SK-N-SH treated with all-trans-retinoic acid at 6 μM for 48 hours (cell line): ENCODE measurements at regions not wholly inside any gene's neighbourhood (a gene's known extent, or its start where the extent isn't known, plus 50 kb on each side); places are given as distances from the start of the nearest gene placed in this dataset.
"Not testable (repeated sequence)": the region's sequence is repeated elsewhere in the genome, so short reads cannot be mapped to it uniquely, and the experiment has no call there.

Source experiments
- ATAC-seq: fragments of 200-7000 bp; cut with Tn5 transposase; 3 replicates; pipeline ENCODE4 v1.9.1; 2020; ENCODE audit warnings: mild to moderate bottlenecking, moderate library complexity
- ARNTL ChIP-seq: fragments of 450-650 bp; formaldehyde crosslinking; IDR thresholded peaks from 2 replicates; pipeline ENCODE4 v1.5.0; 2020; ENCODE audit warnings: low read depth, mild to moderate bottlenecking, moderate library complexity, borderline replicate concordance
- BACH2 ChIP-seq: fragments of 250-450 bp; sonication (Bioruptor Pico); IDR thresholded peaks from 2 replicates; pipeline ENCODE4 v1.9.0; 2021; ENCODE audit warnings: mild to moderate bottlenecking, borderline replicate concordance
- CSRNP3 ChIP-seq: fragments of 250-450 bp; sonication (Bioruptor Pico); IDR thresholded peaks from 2 replicates; pipeline ENCODE4 v1.5.1; 2021; ENCODE audit warnings: mild to moderate bottlenecking, moderate library complexity
- GLIS3 ChIP-seq: fragments of 250-450 bp; sonication (Bioruptor Pico); IDR thresholded peaks from 2 replicates; pipeline ENCODE4 v1.5.0; 2020; ENCODE audit warnings: mild to moderate bottlenecking, moderate library complexity
- ISL1 ChIP-seq: fragments of 250-450 bp; sonication (Bioruptor Pico); IDR thresholded peaks from 2 replicates; pipeline ENCODE4 v2.1.2; 2022; ENCODE audit warnings: mild to moderate bottlenecking, moderate library complexity
- OSR1 ChIP-seq: fragments of 250-450 bp; sonication (Bioruptor Pico); IDR thresholded peaks from 2 replicates; pipeline ENCODE4 v1.8.0; 2022; ENCODE audit warnings: moderate library complexity, mild to moderate bottlenecking, inconsistent platforms
- PPARA ChIP-seq: fragments of 250-450 bp; sonication (Bioruptor Pico); IDR thresholded peaks from 2 replicates; pipeline ENCODE4 v1.5.0; 2020; ENCODE audit warnings: mild to moderate bottlenecking, borderline replicate concordance
- RARB ChIP-seq: fragments of 250-450 bp; sonication (Bioruptor Pico); IDR thresholded peaks from 2 replicates; pipeline ENCODE4 v1.8.0; 2021; ENCODE audit warnings: mild to moderate bottlenecking, moderate library complexity
- SNAI2 ChIP-seq: fragments of 250-450 bp; sonication (Bioruptor Pico); IDR thresholded peaks from 2 replicates; pipeline ENCODE4 v1.5.0; 2020; ENCODE audit warnings: mild to moderate bottlenecking, moderate library complexity
- TCF4 ChIP-seq: fragments of 250-450 bp; sonication (Bioruptor Pico); IDR thresholded peaks from 2 replicates; pipeline ENCODE4 v1.8.0; 2021; ENCODE audit warnings: mild to moderate bottlenecking, moderate library complexity, borderline replicate concordance
- TOX ChIP-seq: fragments of 250-450 bp; sonication (Bioruptor Pico); IDR thresholded peaks from 2 replicates; pipeline ENCODE4 v1.8.0; 2021; ENCODE audit warnings: mild to moderate bottlenecking, moderate library complexity, borderline replicate concordance
- TSHZ2 ChIP-seq: fragments of 250-450 bp; sonication (Bioruptor Pico); IDR thresholded peaks from 2 replicates; pipeline ENCODE4 v1.5.0; 2020; ENCODE audit warnings: mild to moderate bottlenecking, moderate library complexity
- ZC3H10 ChIP-seq: fragments of 250-450 bp; sonication (Bioruptor Pico); IDR thresholded peaks from 2 replicates; pipeline ENCODE4 v1.5.1; 2021; ENCODE audit warnings: mild to moderate bottlenecking, moderate library complexity
- ZFP3 ChIP-seq: fragments of 250-450 bp; sonication (Bioruptor Pico); IDR thresholded peaks from 2 replicates; pipeline ENCODE4 v1.5.0; 2020; ENCODE audit warnings: mild to moderate bottlenecking, moderate library complexity
- ZNF565 ChIP-seq: fragments of 450-650 bp; formaldehyde crosslinking; conservative IDR thresholded peaks from 2 replicates; pipeline ENCODE4 v1.5.0; 2020; ENCODE audit warnings: low read depth, mild to moderate bottlenecking, moderate library complexity
- ZNF70 ChIP-seq: fragments of 450-650 bp; formaldehyde crosslinking; IDR thresholded peaks from 2 replicates; pipeline ENCODE4 v1.5.0; 2020; ENCODE audit warnings: mild to moderate bottlenecking, moderate library complexity
- ZNF8 ChIP-seq: fragments of 450-650 bp; formaldehyde crosslinking; IDR thresholded peaks from 2 replicates; pipeline ENCODE4 v1.5.0; 2020; ENCODE audit warnings: mild to moderate bottlenecking, moderate library complexity
- TF ChIP-seq, protein P1 (sequence below): fragments of 250-450 bp; sonication (Bioruptor Pico); IDR thresholded peaks from 2 replicates; pipeline ENCODE4 v1.8.0; 2020; ENCODE audit warnings: mild to moderate bottlenecking, moderate library complexity, borderline replicate concordance
- TF ChIP-seq, protein P2 (sequence below): fragments of 250-450 bp; sonication (Bioruptor Pico); IDR thresholded peaks from 2 replicates; pipeline ENCODE4 v1.8.0; 2021; ENCODE audit warnings: low read depth, mild to moderate bottlenecking, moderate library complexity, borderline replicate concordance
- TF ChIP-seq, protein P3 (sequence below): fragments of 250-450 bp; sonication (Bioruptor Pico); IDR thresholded peaks from 2 replicates; pipeline ENCODE4 v1.5.1; 2020; ENCODE audit warnings: low read depth, mild to moderate bottlenecking, moderate library complexity

DNA sequence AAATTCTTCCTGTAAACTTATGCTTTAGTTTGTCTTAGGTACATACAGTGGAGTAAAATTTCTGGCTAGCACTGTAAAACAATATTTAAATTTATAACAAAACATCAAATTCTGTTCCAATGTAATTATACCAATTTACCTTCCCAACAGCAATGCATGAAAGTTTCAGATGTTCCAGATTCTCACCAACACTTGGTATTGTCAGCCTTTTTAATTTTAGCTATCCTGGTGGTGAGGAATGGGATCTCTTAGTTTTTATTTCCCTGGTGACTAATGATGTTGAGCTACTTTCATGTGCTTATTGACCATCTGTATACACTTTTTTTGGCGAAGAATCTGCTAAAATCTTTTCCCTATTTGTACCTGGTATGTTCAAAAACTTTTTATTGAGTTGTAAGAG, 76.1 kb upstream of the PHACTR1 start:
- no peak for ATAC-seq
- TF ChIP-seq, protein P1, sequence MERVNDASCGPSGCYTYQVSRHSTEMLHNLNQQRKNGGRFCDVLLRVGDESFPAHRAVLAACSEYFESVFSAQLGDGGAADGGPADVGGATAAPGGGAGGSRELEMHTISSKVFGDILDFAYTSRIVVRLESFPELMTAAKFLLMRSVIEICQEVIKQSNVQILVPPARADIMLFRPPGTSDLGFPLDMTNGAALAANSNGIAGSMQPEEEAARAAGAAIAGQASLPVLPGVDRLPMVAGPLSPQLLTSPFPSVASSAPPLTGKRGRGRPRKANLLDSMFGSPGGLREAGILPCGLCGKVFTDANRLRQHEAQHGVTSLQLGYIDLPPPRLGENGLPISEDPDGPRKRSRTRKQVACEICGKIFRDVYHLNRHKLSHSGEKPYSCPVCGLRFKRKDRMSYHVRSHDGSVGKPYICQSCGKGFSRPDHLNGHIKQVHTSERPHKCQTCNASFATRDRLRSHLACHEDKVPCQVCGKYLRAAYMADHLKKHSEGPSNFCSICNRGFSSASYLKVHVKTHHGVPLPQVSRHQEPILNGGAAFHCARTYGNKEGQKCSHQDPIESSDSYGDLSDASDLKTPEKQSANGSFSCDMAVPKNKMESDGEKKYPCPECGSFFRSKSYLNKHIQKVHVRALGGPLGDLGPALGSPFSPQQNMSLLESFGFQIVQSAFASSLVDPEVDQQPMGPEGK (CRISPR knock-in tag) = no peak
- TF ChIP-seq ZNF565 (CRISPR knock-in tag) = no peak
- TF ChIP-seq CSRNP3 (CRISPR knock-in tag) = no peak
- TF ChIP-seq ZFP3 (CRISPR knock-in tag) = no peak
- TF ChIP-seq, protein P2, sequence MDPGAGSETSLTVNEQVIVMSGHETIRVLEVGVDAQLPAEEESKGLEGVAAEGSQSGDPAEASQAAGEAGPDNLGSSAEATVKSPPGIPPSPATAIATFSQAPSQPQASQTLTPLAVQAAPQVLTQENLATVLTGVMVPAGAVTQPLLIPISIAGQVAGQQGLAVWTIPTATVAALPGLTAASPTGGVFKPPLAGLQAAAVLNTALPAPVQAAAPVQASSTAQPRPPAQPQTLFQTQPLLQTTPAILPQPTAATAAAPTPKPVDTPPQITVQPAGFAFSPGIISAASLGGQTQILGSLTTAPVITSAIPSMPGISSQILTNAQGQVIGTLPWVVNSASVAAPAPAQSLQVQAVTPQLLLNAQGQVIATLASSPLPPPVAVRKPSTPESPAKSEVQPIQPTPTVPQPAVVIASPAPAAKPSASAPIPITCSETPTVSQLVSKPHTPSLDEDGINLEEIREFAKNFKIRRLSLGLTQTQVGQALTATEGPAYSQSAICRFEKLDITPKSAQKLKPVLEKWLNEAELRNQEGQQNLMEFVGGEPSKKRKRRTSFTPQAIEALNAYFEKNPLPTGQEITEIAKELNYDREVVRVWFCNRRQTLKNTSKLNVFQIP = no peak
- no peak for TF ChIP-seq OSR1 (CRISPR knock-in tag)
- no peak for TF ChIP-seq RARB (CRISPR knock-in tag)
- no peak for TF ChIP-seq ZNF70 (CRISPR knock-in tag)
- no peak for TF ChIP-seq BACH2 (CRISPR knock-in tag)
- no peak for TF ChIP-seq TOX
- TF ChIP-seq TCF4 (CRISPR knock-in tag) = no peak
- no peak for TF ChIP-seq SNAI2
- no peak for TF ChIP-seq TSHZ2 (CRISPR knock-in tag)
- TF ChIP-seq PPARA (CRISPR knock-in tag) = no peak
- no peak for TF ChIP-seq ZNF8 (CRISPR knock-in tag)
- TF ChIP-seq, protein P3, sequence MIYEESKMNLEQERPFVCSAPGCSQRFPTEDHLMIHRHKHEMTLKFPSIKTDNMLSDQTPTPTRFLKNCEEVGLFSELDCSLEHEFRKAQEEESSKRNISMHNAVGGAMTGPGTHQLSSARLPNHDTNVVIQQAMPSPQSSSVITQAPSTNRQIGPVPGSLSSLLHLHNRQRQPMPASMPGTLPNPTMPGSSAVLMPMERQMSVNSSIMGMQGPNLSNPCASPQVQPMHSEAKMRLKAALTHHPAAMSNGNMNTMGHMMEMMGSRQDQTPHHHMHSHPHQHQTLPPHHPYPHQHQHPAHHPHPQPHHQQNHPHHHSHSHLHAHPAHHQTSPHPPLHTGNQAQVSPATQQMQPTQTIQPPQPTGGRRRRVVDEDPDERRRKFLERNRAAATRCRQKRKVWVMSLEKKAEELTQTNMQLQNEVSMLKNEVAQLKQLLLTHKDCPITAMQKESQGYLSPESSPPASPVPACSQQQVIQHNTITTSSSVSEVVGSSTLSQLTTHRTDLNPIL (CRISPR knock-in tag) = no peak

DNA sequence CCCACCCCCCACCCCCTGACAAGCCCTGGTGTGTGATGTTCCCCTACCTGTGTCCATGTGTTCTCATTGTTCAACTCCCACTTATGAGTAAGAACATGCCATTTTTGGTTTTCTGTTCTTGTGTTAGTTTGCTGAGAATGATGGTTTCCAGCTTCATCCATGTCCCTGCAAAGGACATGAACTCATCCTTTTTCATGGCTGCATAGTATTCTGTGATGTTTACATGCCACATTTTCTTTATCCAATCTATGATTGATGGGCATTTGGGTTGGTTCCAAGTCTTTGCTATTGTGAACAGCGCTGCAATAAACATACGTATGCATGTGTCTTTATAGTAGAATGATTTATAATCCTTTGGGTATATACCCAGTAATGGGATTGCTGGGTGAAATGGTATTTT, 74.8 kb upstream of the PHACTR1 start:
- ATAC-seq = not testable (repeated sequence)

GRCh38 chr6:12645941-12646340, 70.6 kb upstream of the PHACTR1 start:
- TF ChIP-seq BACH2 (CRISPR knock-in tag) (no peak), GLIS3 (no peak), ZNF8 (CRISPR knock-in tag) (no peak), ZNF70 (CRISPR knock-in tag) (no peak), SNAI2 (no peak), ZC3H10 (CRISPR knock-in tag) (no peak), TOX (no peak), PPARA (CRISPR knock-in tag) (no peak), CSRNP3 (CRISPR knock-in tag) (no peak), ARNTL (CRISPR knock-in tag) (no peak), ISL1 (no peak)
- TF ChIP-seq, protein P3 (CRISPR knock-in tag) = no peak
- TF ChIP-seq, protein P2 = no peak
- TF ChIP-seq, protein P1 (CRISPR knock-in tag) = no peak
- ATAC-seq = no peak
